Esophagus muscularis mucosa (tissue), 4 donors: ENCODE measurements at regions not wholly inside any gene's neighbourhood (a gene's known extent, or its start where the extent isn't known, plus 50 kb on each side); places are given as distances from the start of the nearest gene placed in this dataset.

ENCODE experiments used
- CTCF ChIP-seq, 3 experiments: fragments of 200-600 bp in 2 of 3; fragments of 450-650 bp in 1 of 3; sonication (generic) in 2 of 3; IDR thresholded peaks; one replicate each; pipeline ENCODE4 v1.5.1; 2017 to 2019; ENCODE audit warnings: antibody characterized with exemption in 3 of 3, mild to moderate bottlenecking in 2 of 3, moderate library complexity in 1 of 3
- EP300 ChIP-seq: sonication (generic); formaldehyde crosslinking; IDR thresholded peaks from one replicate; pipeline ENCODE4 v1.6.1; 2017; ENCODE audit warnings: antibody characterized with exemption
- POLR2A ChIP-seq: fragments of 450-650 bp; IDR thresholded peaks from one replicate; pipeline ENCODE4 v1.6.1; 2017; ENCODE audit warnings: antibody characterized with exemption, moderate library complexity, mild to moderate bottlenecking, low read depth
- POLR2AphosphoS5 ChIP-seq, 2 donors: sonication (generic); formaldehyde crosslinking; IDR thresholded peaks; one replicate each; pipeline ENCODE4 v1.6.1; 2017; ENCODE audit warnings: antibody characterized with exemption in 2 of 2

GRCh38 chr9:20187318-20187717 lies 398.5 kb upstream of the SLC24A2 start:
- TF ChIP-seq CTCF (IDR thresholded peaks at IDR 0.05) (no peak), POLR2A (no peak), EP300 (no peak), POLR2AphosphoS5 (IDR thresholded peaks at IDR 0.05) (no peak)
